HG02885 (cell line): ENCODE measurements at regions not wholly inside any gene's neighbourhood (a gene's known extent, or its start where the extent isn't known, plus 50 kb on each side); places are given as distances from the start of the nearest gene placed in this dataset.
"Not testable (repeated sequence)": the region's sequence is repeated elsewhere in the genome, so short reads cannot be mapped to it uniquely, and the experiment has no call there.

Experiments used
- ATAC-seq: cut with Tn5 transposase; IDR thresholded peaks from one replicate; pipeline ENCODE4 v1.9.1; 2021; ENCODE audit warnings: mild to moderate bottlenecking; ENCODE audit not compliant: unreplicated experiment, poor library complexity

DNA sequence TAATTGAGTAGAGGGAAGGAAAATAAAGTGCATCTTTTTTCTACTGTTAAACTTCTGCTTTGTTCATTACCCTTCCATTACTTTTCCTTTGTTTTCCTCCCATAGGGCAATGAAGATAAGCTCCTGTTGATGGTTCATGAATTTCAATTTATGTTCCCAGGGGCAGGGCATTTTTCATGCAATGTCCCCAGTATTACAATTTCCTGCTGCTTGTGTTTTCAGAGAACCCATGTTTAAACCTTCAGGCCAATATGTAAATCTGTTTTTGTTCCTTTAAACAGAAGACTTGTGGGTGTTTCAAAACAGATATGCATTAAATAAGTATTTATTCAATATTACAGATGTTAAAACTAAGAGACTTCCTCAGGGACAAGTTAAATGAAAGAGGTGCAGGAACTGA, 834.5 kb downstream of the ZPLD1 start:
- ATAC-seq: no peak

DNA sequence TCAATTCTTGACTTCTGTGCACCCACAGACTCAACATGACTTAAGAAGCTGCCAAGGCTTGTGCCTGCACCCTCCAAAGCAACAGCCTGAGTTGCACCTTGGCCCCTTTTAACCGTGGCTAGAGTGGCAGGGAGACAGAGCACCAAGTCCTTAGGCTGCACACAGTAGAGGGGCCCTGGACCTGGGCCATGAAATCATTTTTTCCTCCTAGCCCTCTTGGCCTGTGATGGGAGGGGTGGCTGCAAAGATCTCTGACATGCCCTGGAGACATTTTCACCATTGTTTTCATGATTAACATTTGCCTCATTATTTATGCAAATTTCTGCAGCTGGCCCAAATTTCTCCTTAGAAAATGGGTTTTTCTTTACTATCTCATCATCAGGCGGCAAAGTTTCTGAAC, 836.8 kb downstream of the ZPLD1 start:
- no peak for ATAC-seq

DNA sequence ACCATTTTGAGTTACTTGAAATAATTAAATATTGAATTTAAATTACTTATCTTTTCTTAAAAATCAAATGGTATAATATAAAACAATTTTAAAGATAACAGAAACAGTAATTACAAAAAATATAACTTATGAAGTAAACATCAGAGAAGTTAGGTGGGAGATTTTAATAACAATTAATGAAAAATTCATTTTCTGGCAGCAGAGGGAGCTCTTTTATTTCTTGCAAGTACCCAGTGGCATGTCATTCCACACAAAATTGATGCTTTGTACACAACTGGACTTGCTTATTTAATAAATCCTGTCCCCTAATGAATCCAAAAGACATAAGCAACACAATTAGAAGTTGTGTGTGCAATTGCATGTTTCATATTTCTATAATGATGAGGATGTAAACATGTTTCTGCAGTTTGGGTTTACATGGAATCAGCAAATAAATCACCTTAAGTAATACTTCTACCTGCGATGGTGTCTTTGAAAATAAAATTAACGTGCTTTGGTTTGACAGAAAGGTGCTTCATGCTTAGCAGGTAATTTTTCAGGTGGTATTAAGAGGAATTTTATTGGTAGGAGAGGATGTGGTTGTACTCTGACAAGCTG, 861.3 kb downstream of the ZPLD1 start:
- no peak for ATAC-seq

DNA sequence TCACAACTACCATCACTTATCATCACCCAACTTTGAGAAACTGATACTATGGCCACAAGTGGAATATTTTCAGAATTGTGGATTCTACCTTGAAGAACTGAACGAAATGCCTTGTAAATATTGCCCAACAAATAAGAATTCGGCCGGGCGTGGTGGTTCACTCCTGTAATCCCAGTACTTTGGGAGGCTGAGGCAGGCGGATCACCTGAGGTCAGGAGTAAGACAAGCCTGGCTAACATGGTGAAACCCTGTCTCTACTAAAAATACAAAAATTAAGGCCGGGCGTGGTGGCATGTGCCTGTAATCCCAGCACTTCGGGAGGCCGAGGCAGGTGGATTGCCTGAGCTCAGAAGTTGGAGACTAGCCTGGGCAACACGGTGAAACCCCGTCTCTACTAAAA, 862.7 kb downstream of the ZPLD1 start:
- ATAC-seq: not testable (repeated sequence)

DNA sequence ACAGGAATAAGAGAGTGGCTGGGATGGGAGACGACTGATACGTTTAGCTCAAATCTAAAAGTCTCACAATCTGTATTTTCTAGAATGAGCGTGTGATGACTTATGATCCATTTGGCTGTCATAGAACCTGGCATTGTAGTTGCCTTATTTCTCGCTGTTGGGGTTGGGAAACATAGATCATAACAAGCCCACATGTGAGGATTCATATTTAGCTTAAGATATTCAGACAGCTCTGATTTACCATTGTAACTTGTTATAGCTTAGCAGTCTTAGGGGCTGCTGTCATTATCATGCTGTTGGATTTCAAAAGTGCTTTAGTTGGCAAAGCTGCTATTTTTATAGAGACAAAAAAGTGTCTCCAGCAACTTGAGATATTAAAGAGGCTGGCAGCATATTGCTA, 871.3 kb downstream of the ZPLD1 start:
- ATAC-seq: no peak

DNA sequence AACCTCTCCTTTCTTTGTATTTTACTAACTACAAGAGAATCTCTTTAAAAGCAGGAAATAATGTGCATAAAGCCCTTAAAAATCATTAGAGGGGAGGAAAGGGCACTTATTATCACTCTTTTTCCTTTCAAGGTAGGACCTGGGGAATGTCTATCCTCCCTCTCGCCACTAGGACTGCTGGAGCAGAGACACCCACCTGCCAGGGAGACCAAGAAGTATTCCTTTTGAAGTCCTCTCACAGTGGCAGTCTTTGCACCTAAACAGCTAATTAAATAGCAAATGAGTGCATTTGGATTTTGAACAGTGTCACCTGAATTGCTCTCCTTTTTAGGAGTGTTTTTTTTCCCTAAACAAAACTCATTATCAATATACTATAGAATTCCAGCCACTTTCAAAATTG, 874.1 kb downstream of the ZPLD1 start:
- ATAC-seq: no peak

DNA sequence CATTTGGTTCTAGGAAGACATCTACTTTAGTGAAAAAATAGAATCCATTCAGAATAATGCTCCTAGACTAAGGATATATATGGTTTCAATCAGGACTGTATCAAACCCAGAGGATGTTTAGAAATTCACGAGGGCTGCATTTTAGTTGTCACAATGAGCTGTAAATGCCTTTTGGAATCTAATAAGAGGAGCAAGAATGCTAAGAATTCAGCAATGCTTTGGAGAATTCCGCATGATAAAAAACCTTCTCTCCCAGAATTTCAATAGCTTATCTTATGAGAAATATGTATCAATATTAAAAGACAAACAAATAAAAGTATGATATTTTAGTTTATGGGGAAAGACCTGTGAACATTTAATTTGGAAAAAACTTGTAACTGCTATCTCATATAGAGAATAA, 885.1 kb downstream of the ZPLD1 start:
- ATAC-seq: no peak

DNA sequence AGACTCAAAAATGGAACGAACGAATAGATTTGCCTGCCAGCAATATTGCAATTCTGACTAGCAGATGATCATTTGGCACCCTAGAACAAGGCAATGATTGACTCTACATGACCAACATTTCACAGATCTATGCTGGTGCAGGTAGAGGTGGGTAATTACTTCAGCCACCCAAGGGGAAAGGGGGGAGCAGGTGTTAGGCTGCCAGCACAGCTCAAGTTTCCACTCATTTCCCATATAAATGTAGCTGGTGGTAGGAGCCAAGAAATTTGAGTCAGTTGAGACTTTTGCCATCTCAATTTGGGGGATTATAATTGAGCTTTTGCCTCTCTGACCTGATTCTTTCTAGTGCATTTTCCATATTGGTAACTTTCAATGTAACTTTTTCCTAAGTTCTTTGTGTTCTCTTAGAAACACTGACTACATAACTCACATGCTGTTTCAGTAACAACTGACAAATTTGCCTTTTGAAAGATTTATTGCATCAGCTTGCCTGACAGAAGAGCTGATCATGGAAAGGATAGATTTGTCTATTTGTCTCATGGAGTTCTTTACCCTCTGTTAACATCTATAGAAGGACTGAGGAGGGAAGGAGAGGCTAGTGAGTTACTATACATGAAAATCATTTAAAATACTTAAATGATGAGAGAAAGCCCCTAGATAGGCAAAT, 902.5 kb downstream of the ZPLD1 start:
- no peak for ATAC-seq

DNA sequence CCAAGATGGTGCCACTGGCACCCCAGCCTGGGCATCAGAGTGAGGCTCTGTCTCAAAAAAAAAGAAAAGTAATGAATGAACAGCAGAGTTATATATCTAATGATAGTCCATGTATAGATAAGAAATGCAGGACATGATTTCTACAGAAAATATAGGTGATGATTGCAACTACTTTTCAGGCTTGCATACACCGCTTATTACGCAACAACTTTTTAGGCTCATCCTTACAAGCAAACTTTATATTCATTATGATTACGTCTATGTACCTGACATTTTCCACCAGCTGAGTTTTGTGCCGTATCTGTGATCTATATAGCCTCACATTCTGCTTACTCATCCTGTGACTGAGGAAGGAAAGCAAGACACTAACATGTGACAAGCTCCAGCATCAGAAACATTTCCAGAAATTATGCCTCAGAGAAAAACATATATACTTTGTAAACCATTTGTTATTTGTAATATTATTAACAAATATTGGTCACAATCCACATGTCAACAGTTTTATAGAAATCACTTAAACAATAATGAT, 906.3 kb downstream of the ZPLD1 start:
- no peak for ATAC-seq

DNA sequence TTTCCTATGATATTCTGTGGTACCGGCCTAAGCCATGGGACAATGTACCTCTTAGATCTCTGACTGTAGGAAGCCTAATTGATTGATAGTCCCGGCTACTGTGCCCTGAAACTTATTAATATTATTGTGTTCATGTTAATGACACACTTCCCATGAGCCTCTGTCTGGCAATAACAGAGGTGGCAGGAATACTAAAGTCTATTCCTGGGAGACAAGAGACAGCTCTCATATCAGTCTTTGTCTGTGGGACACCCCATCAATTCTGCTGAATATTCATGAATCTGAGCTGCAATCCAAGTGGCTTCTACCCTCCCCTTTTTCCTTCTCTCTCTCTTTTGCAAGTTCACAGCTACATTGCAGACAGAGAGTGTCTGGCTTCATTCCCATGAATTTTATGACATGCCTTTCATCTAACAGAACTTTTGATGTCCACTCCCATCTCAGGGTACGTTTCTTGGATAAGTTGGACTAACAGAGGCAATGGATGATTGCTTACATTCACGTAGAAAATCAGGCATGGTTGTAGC, 907.5 kb downstream of the ZPLD1 start:
- ATAC-seq: no peak

DNA sequence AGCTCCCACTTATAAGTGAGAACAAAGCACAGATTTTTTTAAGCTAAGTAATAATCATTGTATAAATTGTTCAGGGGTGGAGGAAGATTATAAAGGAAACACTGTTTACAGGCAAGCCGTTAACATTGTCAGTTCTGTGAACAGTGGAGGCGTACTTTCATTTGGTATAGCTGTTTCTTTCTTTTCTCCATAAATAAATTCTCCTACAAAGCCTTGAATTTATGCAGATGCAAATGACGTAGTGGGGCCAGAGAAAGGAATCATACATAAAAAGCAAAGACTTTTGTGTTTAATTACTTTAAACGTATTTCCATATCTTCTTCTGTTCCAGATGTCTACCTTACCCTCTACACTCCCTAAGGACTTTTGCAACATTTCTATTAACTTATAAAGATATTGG, 914.9 kb downstream of the ZPLD1 start:
- no peak for ATAC-seq

DNA sequence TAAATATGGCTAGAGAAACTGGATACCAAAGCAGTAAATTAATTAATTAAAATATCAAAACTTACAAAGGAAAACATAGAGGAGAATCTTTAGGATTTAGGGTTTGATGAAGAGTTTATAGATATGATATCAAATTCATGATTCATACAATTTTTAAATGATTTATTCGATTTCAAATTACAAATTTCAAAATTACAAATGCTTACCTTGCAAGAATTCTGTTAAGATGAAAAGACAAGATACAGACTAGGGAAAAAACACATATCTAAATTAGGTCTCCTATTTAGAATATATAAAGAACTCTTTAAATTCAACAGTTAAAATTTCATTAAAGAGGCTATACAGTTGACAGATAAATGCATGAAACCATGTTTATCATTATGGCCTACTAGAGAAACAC, 930.7 kb downstream of the ZPLD1 start:
- ATAC-seq: no peak

DNA sequence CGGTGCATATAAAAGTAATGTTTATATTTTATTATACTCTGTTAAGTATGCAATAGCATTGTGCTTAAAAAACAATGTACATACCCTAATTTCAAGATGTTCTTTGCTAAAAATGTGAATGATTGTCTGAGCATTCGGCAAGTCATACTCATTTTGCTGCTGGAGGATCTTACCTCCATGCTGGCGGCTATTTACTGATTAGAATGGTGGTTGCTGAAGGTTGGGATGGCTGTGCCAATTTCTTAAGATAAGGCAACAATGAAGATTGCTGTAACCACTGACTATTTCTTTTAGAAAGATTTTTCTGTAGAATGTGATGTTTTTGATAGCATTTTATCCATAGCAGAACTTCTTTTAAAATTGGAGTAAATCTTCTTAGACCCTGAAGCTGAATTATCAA, 932.7 kb downstream of the ZPLD1 start:
- no peak for ATAC-seq

DNA sequence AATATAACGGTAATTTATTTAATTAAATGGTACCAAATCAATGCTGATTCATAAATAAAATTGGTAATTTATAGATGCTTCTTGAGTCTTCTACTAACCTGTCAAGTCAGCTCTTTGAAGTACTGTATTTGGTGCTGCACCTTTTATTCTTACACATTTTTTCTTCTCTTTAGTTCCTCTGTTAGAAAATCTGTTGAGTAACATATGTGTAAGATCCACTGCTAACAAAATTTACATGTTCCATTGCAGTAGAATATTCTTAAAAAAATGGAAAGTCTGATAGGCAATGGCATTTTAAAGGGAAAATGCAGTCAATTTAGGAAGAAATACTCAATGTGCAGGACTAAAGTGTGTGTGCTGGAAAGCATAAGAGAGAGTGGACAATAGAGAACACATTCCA, 936.6 kb downstream of the ZPLD1 start:
- no peak for ATAC-seq

DNA sequence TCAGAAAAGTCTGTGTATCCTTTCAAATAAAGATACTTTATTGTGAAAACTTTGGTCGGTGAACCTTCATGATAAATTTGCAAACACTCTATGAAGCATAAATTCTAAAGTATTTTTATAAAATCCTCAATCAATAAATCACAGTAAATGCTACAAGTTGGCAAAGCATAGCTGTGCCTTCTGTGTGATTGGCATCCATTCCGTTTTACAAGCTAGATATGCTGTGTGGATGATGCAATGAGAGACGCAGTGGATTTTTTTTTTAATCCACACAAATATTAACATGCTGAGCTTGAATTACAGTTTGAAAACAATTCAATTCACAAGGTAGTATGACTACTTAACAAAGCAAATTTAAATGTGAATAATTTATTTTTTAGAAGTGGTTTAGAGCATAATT, 937.2 kb downstream of the ZPLD1 start:
- no peak for ATAC-seq

DNA sequence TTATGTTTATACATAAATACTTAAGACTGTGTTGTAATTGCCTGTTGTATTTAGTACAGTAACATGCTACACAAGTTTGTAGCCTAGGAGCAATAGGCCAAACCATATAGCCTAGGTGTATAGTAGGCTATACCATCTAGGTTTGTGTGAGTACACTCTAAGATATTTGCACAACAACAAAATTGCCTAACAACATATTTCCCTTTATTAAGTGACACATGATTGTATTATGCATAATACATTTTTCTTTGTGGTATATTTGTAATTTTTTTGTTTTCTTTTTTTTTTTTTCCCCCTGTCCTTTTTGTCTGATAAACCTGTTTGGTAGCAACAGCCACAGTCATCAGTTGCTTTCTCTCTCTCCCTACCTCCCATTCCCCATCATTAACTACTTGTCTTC, 945.6 kb downstream of the ZPLD1 start:
- ATAC-seq: no peak

DNA sequence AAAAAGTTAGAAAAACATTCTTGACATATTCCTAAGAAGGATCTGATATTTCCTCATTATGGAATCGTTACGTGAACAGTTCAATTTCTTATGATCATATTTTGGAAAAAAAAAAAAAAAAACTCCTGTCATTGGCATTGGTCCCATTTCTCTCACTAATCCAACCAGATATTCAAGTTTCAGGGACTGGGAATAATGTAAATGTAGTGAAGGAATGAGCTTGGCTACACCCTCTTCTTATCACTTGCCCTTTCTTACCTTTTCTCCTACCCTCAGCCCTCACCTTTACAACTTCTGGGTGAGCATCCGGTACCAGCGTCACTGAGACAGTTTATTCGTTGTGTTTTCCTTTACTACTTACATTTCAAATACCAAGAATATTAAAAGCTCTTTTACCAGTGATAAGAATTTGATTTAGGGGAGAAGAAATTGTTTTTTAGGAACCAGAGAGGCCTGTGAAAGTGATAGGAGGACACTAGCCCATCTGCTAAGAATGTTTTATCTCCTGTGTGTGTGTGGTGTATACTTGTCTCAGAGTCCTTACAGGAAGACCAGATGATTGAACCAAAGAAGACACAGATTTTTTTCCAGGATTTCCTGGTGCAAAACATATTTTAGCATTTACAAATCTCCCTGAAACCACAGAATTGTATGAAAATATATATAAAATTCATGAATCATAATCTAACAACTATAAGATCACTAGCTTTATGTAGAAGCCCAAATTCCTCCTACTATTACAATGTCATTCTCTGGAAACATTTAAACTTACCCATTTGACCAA, 946.7 kb downstream of the ZPLD1 start:
- ATAC-seq: no peak

DNA sequence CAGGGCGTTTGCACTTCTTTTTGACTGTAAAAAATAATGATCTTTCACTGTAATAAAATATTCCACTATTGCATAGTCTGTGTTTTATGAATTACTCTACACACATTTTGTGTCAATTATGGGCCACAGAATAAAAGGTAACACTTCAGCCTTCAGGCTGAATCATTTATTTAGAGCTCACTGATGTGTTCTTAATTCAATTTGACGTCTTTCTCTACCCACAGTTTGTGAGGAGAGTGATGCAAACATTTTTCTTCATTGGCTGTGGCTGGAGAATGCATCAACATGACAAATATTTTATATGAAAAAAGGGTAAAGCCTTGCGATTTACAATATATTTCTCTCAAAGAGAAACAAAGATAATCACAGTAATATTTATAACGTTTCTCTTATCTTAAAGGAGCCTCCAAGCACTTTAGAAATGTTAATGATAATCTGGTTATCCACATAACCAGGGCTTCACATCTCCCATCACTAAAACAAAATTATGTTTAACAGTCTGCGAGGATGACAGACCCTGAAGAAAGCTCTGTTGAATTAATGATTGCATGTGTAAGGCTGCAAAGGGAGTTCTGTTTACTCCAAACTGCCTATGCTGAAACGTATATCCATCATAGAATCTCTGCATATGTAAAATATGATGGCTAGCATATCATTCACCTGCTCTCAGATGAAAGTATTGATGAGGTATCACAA, 951.3 kb downstream of the ZPLD1 start:
- ATAC-seq: no peak

DNA sequence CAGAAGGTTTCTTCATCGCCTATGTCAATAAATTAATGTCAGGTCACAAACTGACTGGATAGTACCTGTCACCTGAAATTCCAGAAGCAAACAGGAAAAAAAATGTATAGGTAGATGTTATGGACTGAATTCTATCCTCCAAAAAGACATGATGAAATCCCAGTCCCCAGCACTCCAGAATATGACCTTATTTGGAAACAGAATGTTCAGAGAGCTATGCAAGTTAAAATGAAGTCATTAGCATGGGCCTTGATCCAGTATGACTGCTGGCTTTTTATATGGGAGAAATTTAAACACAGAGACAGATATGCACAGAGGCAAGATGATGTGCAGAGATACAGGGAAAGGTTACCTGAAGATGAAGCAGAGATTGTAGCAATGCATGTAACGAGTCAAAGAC, 953.4 kb downstream of the ZPLD1 start:
- ATAC-seq: no peak

DNA sequence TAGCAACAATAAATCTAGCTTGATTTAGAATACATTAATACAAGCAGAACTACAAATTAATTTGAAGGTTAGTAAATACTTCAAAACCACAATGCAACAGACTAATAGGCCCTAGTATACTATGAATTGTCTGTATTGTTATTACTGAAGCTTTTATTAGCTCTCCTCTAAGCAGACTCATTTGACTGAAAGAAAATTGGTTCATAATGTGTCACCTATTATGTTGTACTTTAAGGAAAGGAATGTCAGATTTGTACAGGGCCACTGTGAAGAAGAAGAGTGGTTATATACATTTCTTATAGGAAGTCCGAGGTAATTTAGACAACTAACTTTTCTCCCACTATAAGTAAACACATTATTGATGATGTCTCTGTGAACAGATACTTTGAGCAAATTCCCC, 954.5 kb downstream of the ZPLD1 start:
- ATAC-seq: no peak
